ENCODE measurements at regions not wholly inside any gene's neighbourhood (a gene's known extent, or its start where the extent isn't known, plus 50 kb on each side); places are given as distances from the start of the nearest gene placed in this dataset.

GRCh38 chr2:200170221-200170620 is 136.3 kb upstream of the SPATS2L start:
- H3K4me3 ChIP-seq (ENCODE audit: low read length), result no peak overlapping the region
- ChIA-PET CTCF (no interaction called here), POLR2A (no interaction called here)
- peaks cover 6 to 14% (median 7%) of the 10 kb centered on the region in 5 donors for H3K9me3 Mint-ChIP-seq
- DNase-seq, result no peak
- H3K27ac ChIP-seq (ENCODE audit: low read depth, low read length), result no peak overlapping the region
- H3K9me3 ChIP-seq (ENCODE audit: low read length), result no peaks in the 10 kb centered on the region
- H3K36me3 Mint-ChIP-seq, result no peaks in the 10 kb centered on the region
- peaks cover 8 to 24% of the 10 kb centered on the region in 2 donors for H3K27me3 Mint-ChIP-seq
- H3K27ac Mint-ChIP-seq, result no peak overlapping the region
- no peaks in the 10 kb centered on the region for H3K4me1 ChIP-seq (ENCODE audit: insufficient read depth, low read length)
- H3K27me3 ChIP-seq (ENCODE audit: insufficient read depth, low read length, poor library complexity, severe bottlenecking), result no peaks in the 10 kb centered on the region
- no peaks in the 10 kb centered on the region for H3K4me1 Mint-ChIP-seq
- no peak overlapping the region for H3K4me3 Mint-ChIP-seq
- no peaks in the 10 kb centered on the region for H3K36me3 ChIP-seq (ENCODE audit: insufficient read depth, low read length)

- no peaks in the 10 kb centered on the region for H3K9me3 ChIP-seq (ENCODE audit: low read length)
- ChIA-PET CTCF (no interaction called here), POLR2A (no interaction called here)
- Mint-ChIP-seq H3K36me3 (no peaks in the 10 kb centered on the region), H3K27ac (no peak overlapping the region), H3K27me3 (peaks cover under 1 to 24% of the 10 kb centered on the region in 2 donors), H3K4me3 (no peak overlapping the region), H3K4me1 (peaks cover 0 to 9% (median 4%) of the 10 kb centered on the region in 3 donors), H3K9me3 (peaks cover 0 to 12% (median 0%) of the 10 kb centered on the region in 5 donors)
- DNase-seq, result no peak
- H3K27ac ChIP-seq (ENCODE audit: low read depth, low read length), result no peak overlapping the region
- H3K4me1 ChIP-seq (ENCODE audit: insufficient read depth, low read length), result no peaks in the 10 kb centered on the region
- H3K27me3 ChIP-seq (ENCODE audit: insufficient read depth, low read length, poor library complexity, severe bottlenecking), result no peaks in the 10 kb centered on the region
- H3K4me3 ChIP-seq (ENCODE audit: low read length), result no peak overlapping the region
- H3K36me3 ChIP-seq (ENCODE audit: insufficient read depth, low read length), result no peaks in the 10 kb centered on the region
Measured at GRCh38 chr2:200171731-200172482, 134.6 kb upstream of the SPATS2L start.

GRCh38 chr2:200172521-200172920 is 134.0 kb upstream of the SPATS2L start:
- H3K4me1 ChIP-seq (ENCODE audit: insufficient read depth, low read length), result no peaks in the 10 kb centered on the region
- no peaks in the 10 kb centered on the region for H3K36me3 ChIP-seq (ENCODE audit: insufficient read depth, low read length)
- CTCF ChIA-PET, result no interaction called here
- H3K36me3 Mint-ChIP-seq, result no peaks in the 10 kb centered on the region
- H3K4me3 ChIP-seq (ENCODE audit: low read length), result no peak overlapping the region
- H3K4me1 Mint-ChIP-seq, result peaks cover 0 to 9% (median 4%) of the 10 kb centered on the region in 3 donors
- no peak overlapping the region for H3K27ac ChIP-seq (ENCODE audit: low read depth, low read length)
- no peak overlapping the region for H3K4me3 Mint-ChIP-seq
- peaks cover 2 to 19% of the 10 kb centered on the region in 2 donors for H3K27me3 Mint-ChIP-seq
- no peaks in the 10 kb centered on the region for H3K27me3 ChIP-seq (ENCODE audit: insufficient read depth, low read length, poor library complexity, severe bottlenecking)
- DNase-seq, result no peak
- H3K9me3 Mint-ChIP-seq, result peaks cover 0 to 12% (median 0%) of the 10 kb centered on the region in 5 donors
- no peak overlapping the region for H3K27ac Mint-ChIP-seq
- POLR2A ChIA-PET, result no interaction called here
- H3K9me3 ChIP-seq (ENCODE audit: low read length), result no peaks in the 10 kb centered on the region

GRCh38 chr2:200172944-200173581 is 133.4 kb upstream of the SPATS2L start:
- Histone ChIP-seq H3K27me3 (ENCODE audit: insufficient read depth, low read length, poor library complexity, severe bottlenecking) (no peaks in the 10 kb centered on the region), H3K4me1 (ENCODE audit: insufficient read depth, low read length) (no peaks in the 10 kb centered on the region), H3K27ac (ENCODE audit: low read depth, low read length) (no peak overlapping the region), H3K4me3 (ENCODE audit: low read length) (no peak overlapping the region), H3K36me3 (ENCODE audit: insufficient read depth, low read length) (no peaks in the 10 kb centered on the region), H3K9me3 (ENCODE audit: low read length) (no peaks in the 10 kb centered on the region)
- peaks cover 0 to 12% (median 0%) of the 10 kb centered on the region in 5 donors for H3K9me3 Mint-ChIP-seq
- no peak overlapping the region for H3K4me3 Mint-ChIP-seq
- no peak overlapping the region for H3K27ac Mint-ChIP-seq
- peaks cover 4 to 18% of the 10 kb centered on the region in 2 donors for H3K27me3 Mint-ChIP-seq
- DNase-seq, result no peak
- no peaks in the 10 kb centered on the region for H3K36me3 Mint-ChIP-seq
- H3K4me1 Mint-ChIP-seq, result peaks cover 0 to 9% (median 4%) of the 10 kb centered on the region in 3 donors
- ChIA-PET CTCF (no interaction called here), POLR2A (no interaction called here)

GRCh38 chr2:200173691-200174090 is 132.8 kb upstream of the SPATS2L start:
- no peak for DNase-seq
- Histone ChIP-seq H3K27me3 (ENCODE audit: insufficient read depth, low read length, poor library complexity, severe bottlenecking) (no peaks in the 10 kb centered on the region), H3K4me3 (ENCODE audit: low read length) (no peak overlapping the region), H3K4me1 (ENCODE audit: insufficient read depth, low read length) (no peaks in the 10 kb centered on the region), H3K9me3 (ENCODE audit: low read length) (no peaks in the 10 kb centered on the region), H3K36me3 (ENCODE audit: insufficient read depth, low read length) (no peaks in the 10 kb centered on the region), H3K27ac (ENCODE audit: low read depth, low read length) (no peak overlapping the region)
- H3K27me3 Mint-ChIP-seq, result peaks cover 4 to 19% of the 10 kb centered on the region in 2 donors
- no peaks in the 10 kb centered on the region for H3K36me3 Mint-ChIP-seq
- POLR2A ChIA-PET, result no interaction called here
- no peak overlapping the region for H3K4me3 Mint-ChIP-seq
- H3K27ac Mint-ChIP-seq, result no peak overlapping the region
- CTCF ChIA-PET, result no interaction called here
- H3K9me3 Mint-ChIP-seq, result peaks cover 0 to 12% (median 0%) of the 10 kb centered on the region in 5 donors
- peaks cover 0 to 9% (median 4%) of the 10 kb centered on the region in 3 donors for H3K4me1 Mint-ChIP-seq

- Mint-ChIP-seq H3K4me3 (no peak overlapping the region), H3K4me1 (peaks cover 0 to 9% (median 4%) of the 10 kb centered on the region in 3 donors), H3K27me3 (peaks cover 4 to 20% of the 10 kb centered on the region in 2 donors), H3K27ac (no peak overlapping the region), H3K36me3 (no peaks in the 10 kb centered on the region), H3K9me3 (peaks cover 0 to 12% (median 0%) of the 10 kb centered on the region in 5 donors)
- POLR2A ChIA-PET, result no interaction called here
- Histone ChIP-seq H3K36me3 (ENCODE audit: insufficient read depth, low read length) (no peaks in the 10 kb centered on the region), H3K9me3 (ENCODE audit: low read length) (no peaks in the 10 kb centered on the region), H3K4me3 (ENCODE audit: low read length) (no peak overlapping the region), H3K27ac (ENCODE audit: low read depth, low read length) (no peak overlapping the region), H3K4me1 (ENCODE audit: insufficient read depth, low read length) (no peaks in the 10 kb centered on the region), H3K27me3 (ENCODE audit: insufficient read depth, low read length, poor library complexity, severe bottlenecking) (no peaks in the 10 kb centered on the region)
- CTCF ChIA-PET, result no interaction called here
- no peak for DNase-seq
Measured at GRCh38 chr2:200174433-200175216, 131.9 kb upstream of the SPATS2L start.

- H3K9me3 ChIP-seq (ENCODE audit: low read length), result no peaks in the 10 kb centered on the region
- POLR2A ChIA-PET, result no interaction called here
- H3K9me3 Mint-ChIP-seq, result peaks cover 0 to 3% (median 0%) of the 10 kb centered on the region in 5 donors
Measured at GRCh38 chr2:200177971-200178911, 128.3 kb upstream of the SPATS2L start.

More at GRCh38 chr2:200177971-200178911, 128.3 kb upstream of the SPATS2L start:
- peaks cover 0 to 9% (median 4%) of the 10 kb centered on the region in 3 donors for H3K4me1 Mint-ChIP-seq
- no peaks in the 10 kb centered on the region for H3K36me3 Mint-ChIP-seq
- peaks cover 10 to 32% of the 10 kb centered on the region in 2 donors for H3K27me3 Mint-ChIP-seq
- H3K4me1 ChIP-seq (ENCODE audit: insufficient read depth, low read length), result no peaks in the 10 kb centered on the region
- H3K4me3 ChIP-seq (ENCODE audit: low read length), result no peak overlapping the region
- H3K27ac ChIP-seq (ENCODE audit: low read depth, low read length), result no peak overlapping the region
- no peaks in the 10 kb centered on the region for H3K36me3 ChIP-seq (ENCODE audit: insufficient read depth, low read length)
- no peak overlapping the region for H3K4me3 Mint-ChIP-seq
- no peaks in the 10 kb centered on the region for H3K27me3 ChIP-seq (ENCODE audit: insufficient read depth, low read length, poor library complexity, severe bottlenecking)
- H3K27ac Mint-ChIP-seq, result no peak overlapping the region
- DNase-seq, result no peak
- CTCF ChIA-PET, result no interaction called here
